ENCODE measurements at regions not wholly inside any gene's neighbourhood (a gene's known extent, or its start where the extent isn't known, plus 50 kb on each side); places are given as distances from the start of the nearest gene placed in this dataset.

DNA sequence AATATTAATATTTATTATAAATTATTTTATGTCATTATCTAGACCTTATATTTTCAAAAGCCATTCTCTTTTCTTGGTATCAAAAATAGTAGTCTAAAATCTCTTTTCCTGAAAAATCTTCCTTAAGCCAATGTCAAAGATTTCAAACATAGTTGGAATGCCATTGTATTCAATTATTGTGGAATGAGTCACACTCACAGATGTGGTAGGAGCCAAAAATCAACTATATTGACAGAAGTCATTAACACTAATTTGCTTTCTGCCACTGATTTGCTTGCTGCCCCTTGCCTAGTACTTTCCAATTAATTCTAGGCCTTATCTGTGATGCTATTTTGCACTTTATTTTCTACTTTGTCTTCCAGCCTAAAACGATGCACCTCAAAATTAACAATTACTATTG lies 1326.3 kb upstream of the GJE1 start:
- WGBS (ENCODE audit: insufficient coverage, low coverage, missing lambda C conversion rate), result 13% methylated on average over 1 of the region's 1 CpG
- Histone ChIP-seq H3K9me3 (replicated peaks; ENCODE audit: control insufficient read depth, insufficient read depth, low read depth, low read length) (no peaks in the 10 kb centered on the region; the same call in 1 of the 2 replicates), H3K4me3 (no peak overlapping the region), H3K27me3 (ENCODE audit: control insufficient read depth in 2 of 2, insufficient read depth in 2 of 2, low read length in 2 of 2) (no peaks in the 10 kb centered on the region), H3K4me1 (replicated peaks in 1 of 2; ENCODE audit: control insufficient read depth in 2 of 2, insufficient read depth in 2 of 2, low read length in 2 of 2) (no peaks in the 10 kb centered on the region), H3K9ac (ENCODE audit: insufficient read depth in 1 of 2, low read depth in 2 of 2, low read length in 2 of 2) (no peak overlapping the region), H2AFZ (ENCODE audit: low read depth, low read length) (no peak overlapping the region), H3K27ac (ENCODE audit: extremely low read depth, low read depth, low read length) (no peak overlapping the region), H3K9me1 (ENCODE audit: control insufficient read depth, insufficient read depth, low read length) (no peaks in the 10 kb centered on the region), H4K20me1 (replicated peaks; ENCODE audit: control insufficient read depth, insufficient read depth, low read length) (no peaks in the 10 kb centered on the region), H3K4me2 (ENCODE audit: insufficient read depth, low read length) (no peak overlapping the region), H3K36me3 (ENCODE audit: control insufficient read depth, insufficient read depth, low read length) (no peaks in the 10 kb centered on the region), H3K79me2 (ENCODE audit: control insufficient read depth, insufficient read depth, low read length) (no peaks in the 10 kb centered on the region)
- DNase-seq (ENCODE audit: extremely low read depth in 1 of 4, low spot score in 3 of 4), result no peak
- ChIA-PET POLR2A (no interaction called here), CTCF (ENCODE audit: low intra/inter-chr PET ratio) (interaction anchor here (0.6 kb wide), 1 partner anchor 1466 kb away, joined by 3 read pairs; no protein-coding TSS in a partner anchor)
- no peak for ATAC-seq
- TF ChIP-seq KLF10 (CRISPR knock-in tag; IDR thresholded peaks at IDR 0.05), result no peak
- no peak for TF ChIP-seq KLF16 (IDR thresholded peaks at IDR 0.05)
- TF ChIP-seq, protein P1, sequence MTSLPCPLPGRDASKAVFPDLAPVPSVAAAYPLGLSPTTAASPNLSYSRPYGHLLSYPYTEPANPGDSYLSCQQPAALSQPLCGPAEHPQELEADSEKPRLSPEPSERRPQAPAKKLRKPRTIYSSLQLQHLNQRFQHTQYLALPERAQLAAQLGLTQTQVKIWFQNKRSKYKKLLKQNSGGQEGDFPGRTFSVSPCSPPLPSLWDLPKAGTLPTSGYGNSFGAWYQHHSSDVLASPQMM (CRISPR knock-in tag; IDR thresholded peaks at IDR 0.05), result no peak
- TF ChIP-seq, protein P2, sequence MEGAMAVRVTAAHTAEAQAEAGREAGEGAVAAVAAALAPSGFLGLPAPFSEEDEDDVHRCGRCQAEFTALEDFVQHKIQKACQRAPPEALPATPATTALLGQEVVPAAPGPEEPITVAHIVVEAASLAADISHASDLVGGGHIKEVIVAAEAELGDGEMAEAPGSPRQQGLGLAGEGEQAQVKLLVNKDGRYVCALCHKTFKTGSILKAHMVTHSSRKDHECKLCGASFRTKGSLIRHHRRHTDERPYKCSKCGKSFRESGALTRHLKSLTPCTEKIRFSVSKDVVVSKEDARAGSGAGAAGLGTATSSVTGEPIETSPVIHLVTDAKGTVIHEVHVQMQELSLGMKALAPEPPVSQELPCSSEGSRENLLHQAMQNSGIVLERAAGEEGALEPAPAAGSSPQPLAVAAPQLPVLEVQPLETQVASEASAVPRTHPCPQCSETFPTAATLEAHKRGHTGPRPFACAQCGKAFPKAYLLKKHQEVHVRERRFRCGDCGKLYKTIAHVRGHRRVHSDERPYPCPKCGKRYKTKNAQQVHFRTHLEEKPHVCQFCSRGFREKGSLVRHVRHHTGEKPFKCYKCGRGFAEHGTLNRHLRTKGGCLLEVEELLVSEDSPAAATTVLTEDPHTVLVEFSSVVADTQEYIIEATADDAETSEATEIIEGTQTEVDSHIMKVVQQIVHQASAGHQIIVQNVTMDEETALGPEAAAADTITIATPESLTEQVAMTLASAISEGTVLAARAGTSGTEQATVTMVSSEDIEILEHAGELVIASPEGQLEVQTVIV (CRISPR knock-in tag; IDR thresholded peaks at IDR 0.05; ENCODE audit: borderline replicate concordance), result no peak
- TF ChIP-seq CXXC5 (CRISPR knock-in tag; IDR thresholded peaks at IDR 0.05), result no peak
- TF ChIP-seq ZNF764 (CRISPR knock-in tag; IDR thresholded peaks at IDR 0.05; ENCODE audit: low read depth), result no peak
- TF ChIP-seq NELFE (IDR thresholded peaks at IDR 0.05; ENCODE audit: insufficient read depth, insufficient read length), result no peak
- no peak for TF ChIP-seq C11orf30 (IDR thresholded peaks at IDR 0.05; ENCODE audit: low read depth)
- TF ChIP-seq RFX1 (IDR thresholded peaks at IDR 0.05), result no peak
- no peak for TF ChIP-seq JUND (IDR thresholded peaks at IDR 0.05; ENCODE audit: borderline replicate concordance, low read depth, low read length)
- TF ChIP-seq JUND (tag; IDR thresholded peaks at IDR 0.05; ENCODE audit: borderline replicate concordance, low read depth, low read length), result no peak
- TF ChIP-seq, protein P3, sequence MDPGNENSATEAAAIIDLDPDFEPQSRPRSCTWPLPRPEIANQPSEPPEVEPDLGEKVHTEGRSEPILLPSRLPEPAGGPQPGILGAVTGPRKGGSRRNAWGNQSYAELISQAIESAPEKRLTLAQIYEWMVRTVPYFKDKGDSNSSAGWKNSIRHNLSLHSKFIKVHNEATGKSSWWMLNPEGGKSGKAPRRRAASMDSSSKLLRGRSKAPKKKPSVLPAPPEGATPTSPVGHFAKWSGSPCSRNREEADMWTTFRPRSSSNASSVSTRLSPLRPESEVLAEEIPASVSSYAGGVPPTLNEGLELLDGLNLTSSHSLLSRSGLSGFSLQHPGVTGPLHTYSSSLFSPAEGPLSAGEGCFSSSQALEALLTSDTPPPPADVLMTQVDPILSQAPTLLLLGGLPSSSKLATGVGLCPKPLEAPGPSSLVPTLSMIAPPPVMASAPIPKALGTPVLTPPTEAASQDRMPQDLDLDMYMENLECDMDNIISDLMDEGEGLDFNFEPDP (CRISPR knock-in tag; IDR thresholded peaks at IDR 0.05), result no peak
- no peak for TF ChIP-seq PCBP1 (IDR thresholded peaks at IDR 0.05; ENCODE audit: low read depth, low read length, poor library complexity, severe bottlenecking)
- TF ChIP-seq POLR3G (IDR thresholded peaks at IDR 0.05; ENCODE audit: extremely low read depth, insufficient read length, insufficient replicate concordance), result no peak
- TF ChIP-seq, protein P4, sequence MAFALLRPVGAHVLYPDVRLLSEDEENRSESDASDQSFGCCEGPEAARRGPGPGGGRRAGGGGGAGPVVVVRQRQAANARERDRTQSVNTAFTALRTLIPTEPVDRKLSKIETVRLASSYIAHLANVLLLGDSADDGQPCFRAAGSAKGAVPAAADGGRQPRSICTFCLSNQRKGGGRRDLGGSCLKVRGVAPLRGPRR (CRISPR knock-in tag; IDR thresholded peaks at IDR 0.05), result no peak
- TF ChIP-seq, protein P5, sequence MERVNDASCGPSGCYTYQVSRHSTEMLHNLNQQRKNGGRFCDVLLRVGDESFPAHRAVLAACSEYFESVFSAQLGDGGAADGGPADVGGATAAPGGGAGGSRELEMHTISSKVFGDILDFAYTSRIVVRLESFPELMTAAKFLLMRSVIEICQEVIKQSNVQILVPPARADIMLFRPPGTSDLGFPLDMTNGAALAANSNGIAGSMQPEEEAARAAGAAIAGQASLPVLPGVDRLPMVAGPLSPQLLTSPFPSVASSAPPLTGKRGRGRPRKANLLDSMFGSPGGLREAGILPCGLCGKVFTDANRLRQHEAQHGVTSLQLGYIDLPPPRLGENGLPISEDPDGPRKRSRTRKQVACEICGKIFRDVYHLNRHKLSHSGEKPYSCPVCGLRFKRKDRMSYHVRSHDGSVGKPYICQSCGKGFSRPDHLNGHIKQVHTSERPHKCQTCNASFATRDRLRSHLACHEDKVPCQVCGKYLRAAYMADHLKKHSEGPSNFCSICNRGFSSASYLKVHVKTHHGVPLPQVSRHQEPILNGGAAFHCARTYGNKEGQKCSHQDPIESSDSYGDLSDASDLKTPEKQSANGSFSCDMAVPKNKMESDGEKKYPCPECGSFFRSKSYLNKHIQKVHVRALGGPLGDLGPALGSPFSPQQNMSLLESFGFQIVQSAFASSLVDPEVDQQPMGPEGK (CRISPR knock-in tag; IDR thresholded peaks at IDR 0.05; ENCODE audit: borderline replicate concordance), result no peak
- intact Hi-C loops (cut with micrococcal nuclease) (no loop called here), in situ Hi-C loops (cut with MboI) (no loop called here)
- BruUV-seq (replicated peaks), result no TSS peak
- FAIRE-seq, result no peak

Data from K562 (cell line).